ENCODE measurements at regions not wholly inside any gene's neighbourhood (a gene's known extent, or its start where the extent isn't known, plus 50 kb on each side); places are given as distances from the start of the nearest gene placed in this dataset.

GRCh38 chr6:169891421-169891820 is 140.0 kb downstream of the ERMARD start:
- no peaks in the 10 kb centered on the region for H3K27me3 ChIP-seq (ENCODE audit: low read length)
- no peak overlapping the region for H3K27ac ChIP-seq (ENCODE audit: low read depth, low read length)
- H3K79me2 ChIP-seq (ENCODE audit: insufficient read depth, low read length): no peaks in the 10 kb centered on the region
- no peaks in the 10 kb centered on the region for H3F3A ChIP-seq (ENCODE audit: insufficient read depth)
- no peaks in the 10 kb centered on the region for H3K9me3 ChIP-seq (ENCODE audit: insufficient read depth, low read length)
- H3K9me2 ChIP-seq (replicated peaks; ENCODE audit: insufficient read depth, low read length): no peaks in the 10 kb centered on the region
- no peak overlapping the region for H3K4me2 ChIP-seq (ENCODE audit: low read depth, low read length, poor library complexity, severe bottlenecking)
- H4K20me1 ChIP-seq (ENCODE audit: low read depth, low read length): no peaks in the 10 kb centered on the region
- no peak overlapping the region for H2AFZ ChIP-seq (ENCODE audit: low read depth, low read length, severe bottlenecking)
- no peaks in the 10 kb centered on the region for H3K36me3 ChIP-seq (ENCODE audit: low read length)
- TF ChIP-seq CTCF (IDR thresholded peaks at IDR 0.05; ENCODE audit: insufficient read depth, low read length, poor library complexity, severe bottlenecking) (no peak), EZH2phosphoT487 (conservative IDR thresholded peaks at IDR 0.05; ENCODE audit: low read length) (no peak)
- H3K4me3 ChIP-seq (ENCODE audit: insufficient read depth, low read length, poor library complexity, severe bottlenecking): no peak overlapping the region
- no peak overlapping the region for H3K9ac ChIP-seq (ENCODE audit: low read length)

GRCh38 chr6:169890901-169891300 is 139.5 kb downstream of the ERMARD start:
- H3K27me3 ChIP-seq (ENCODE audit: low read length): no peaks in the 10 kb centered on the region
- no peaks in the 10 kb centered on the region for H3K79me2 ChIP-seq (ENCODE audit: insufficient read depth, low read length)
- no peak overlapping the region for H3K27ac ChIP-seq (ENCODE audit: low read depth, low read length)
- no peak overlapping the region for H2AFZ ChIP-seq (ENCODE audit: low read depth, low read length, severe bottlenecking)
- no peaks in the 10 kb centered on the region for H4K20me1 ChIP-seq (ENCODE audit: low read depth, low read length)
- H3K36me3 ChIP-seq (ENCODE audit: low read length): no peaks in the 10 kb centered on the region
- no peak overlapping the region for H3K4me3 ChIP-seq (ENCODE audit: insufficient read depth, low read length, poor library complexity, severe bottlenecking)
- no peaks in the 10 kb centered on the region for H3K9me2 ChIP-seq (replicated peaks; ENCODE audit: insufficient read depth, low read length)
- no peak overlapping the region for H3K4me2 ChIP-seq (ENCODE audit: low read depth, low read length, poor library complexity, severe bottlenecking)
- H3K9ac ChIP-seq (ENCODE audit: low read length): no peak overlapping the region
- no peaks in the 10 kb centered on the region for H3F3A ChIP-seq (ENCODE audit: insufficient read depth)
- TF ChIP-seq EZH2phosphoT487 (conservative IDR thresholded peaks at IDR 0.05; ENCODE audit: low read length) (no peak), CTCF (IDR thresholded peaks at IDR 0.05; ENCODE audit: insufficient read depth, low read length, poor library complexity, severe bottlenecking) (no peak)
- no peaks in the 10 kb centered on the region for H3K9me3 ChIP-seq (ENCODE audit: insufficient read depth, low read length)

- Histone ChIP-seq H3K9me3 (ENCODE audit: insufficient read depth, low read length) (no peaks in the 10 kb centered on the region), H3K9ac (ENCODE audit: low read length) (no peak overlapping the region), H2AFZ (ENCODE audit: low read depth, low read length, severe bottlenecking) (no peak overlapping the region), H3F3A (ENCODE audit: insufficient read depth) (no peaks in the 10 kb centered on the region), H3K36me3 (ENCODE audit: low read length) (no peaks in the 10 kb centered on the region), H3K27me3 (ENCODE audit: low read length) (no peaks in the 10 kb centered on the region), H3K9me2 (replicated peaks; ENCODE audit: insufficient read depth, low read length) (no peaks in the 10 kb centered on the region), H4K20me1 (ENCODE audit: low read depth, low read length) (no peaks in the 10 kb centered on the region), H3K4me2 (ENCODE audit: low read depth, low read length, poor library complexity, severe bottlenecking) (no peak overlapping the region), H3K79me2 (ENCODE audit: insufficient read depth, low read length) (no peaks in the 10 kb centered on the region), H3K27ac (ENCODE audit: low read depth, low read length) (no peak overlapping the region), H3K4me3 (ENCODE audit: insufficient read depth, low read length, poor library complexity, severe bottlenecking) (no peak overlapping the region)
- no peak for TF ChIP-seq CTCF (IDR thresholded peaks at IDR 0.05; ENCODE audit: insufficient read depth, low read length, poor library complexity, severe bottlenecking)
- TF ChIP-seq EZH2phosphoT487 (conservative IDR thresholded peaks at IDR 0.05; ENCODE audit: low read length): no peak
These were observed 138.6 kb downstream of the ERMARD start for GRCh38 chr6:169890049-169890448.

All from SU-DHL-6 (cell line).